ENCODE measurements at regions not wholly inside any gene's neighbourhood (a gene's known extent, or its start where the extent isn't known, plus 50 kb on each side); places are given as distances from the start of the nearest gene placed in this dataset.

DNA sequence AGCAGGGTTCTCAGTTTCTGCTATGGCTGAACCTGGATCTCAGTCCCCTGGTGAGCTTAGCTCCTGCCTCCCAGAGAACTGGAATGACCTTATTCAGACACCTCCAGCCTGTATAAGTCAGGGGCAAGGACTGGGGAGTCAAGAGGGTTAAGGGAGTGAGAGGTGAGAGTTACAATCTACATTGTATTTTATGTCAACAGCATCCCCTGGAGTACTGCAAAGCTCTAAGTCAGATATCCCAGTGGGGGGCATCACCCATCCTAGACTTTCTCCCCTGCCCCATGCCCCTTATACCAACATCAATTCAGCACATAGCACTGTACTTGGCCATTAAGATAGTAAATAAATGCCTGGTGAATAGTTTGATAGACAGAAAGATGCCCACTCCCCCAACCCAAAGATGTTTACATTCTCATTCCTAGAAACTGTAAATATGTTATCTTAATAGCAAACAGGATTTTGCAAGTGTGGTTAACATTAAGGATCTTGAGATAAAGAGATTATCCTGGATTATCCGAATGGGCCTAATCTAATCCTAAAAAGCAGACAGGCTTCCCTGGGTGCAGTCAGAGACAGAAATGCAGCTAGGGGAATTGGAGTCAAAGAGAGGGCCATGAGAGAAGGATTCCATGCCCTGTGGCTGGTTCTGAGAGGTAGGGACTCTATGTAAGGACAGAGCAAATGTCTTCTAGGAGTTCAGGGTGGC is 132.3 kb upstream of the RASGRP1 start:
- no peaks in the 10 kb centered on the region for H3K9me3 ChIP-seq (ENCODE audit: low read length)
- no peak overlapping the region for H3K27ac ChIP-seq (ENCODE audit: low read length)
- H4K20me1 ChIP-seq (ENCODE audit: insufficient read depth) = no peaks in the 10 kb centered on the region
- H2AFZ ChIP-seq (ENCODE audit: low read depth, low read length) = no peak overlapping the region
- TF ChIP-seq SMC3 (conservative IDR thresholded peaks at IDR 0.05; ENCODE audit: poor library complexity) = no peak
- no peak overlapping the region for H3K4me3 ChIP-seq (ENCODE audit: low read length)
- H3K27me3 ChIP-seq (ENCODE audit: insufficient read depth, low read depth, low read length) = no peaks in the 10 kb centered on the region
- no peak overlapping the region for H3K4me2 ChIP-seq (ENCODE audit: low read length)
- H3K36me3 ChIP-seq (ENCODE audit: insufficient read depth, low read length) = no peaks in the 10 kb centered on the region
- H3F3A ChIP-seq (ENCODE audit: insufficient read depth, low read length, poor library complexity, severe bottlenecking) = no peaks in the 10 kb centered on the region
- H3K9ac ChIP-seq (ENCODE audit: low read length) = no peak overlapping the region
- H3K9me2 ChIP-seq (ENCODE audit: insufficient read depth, low read length) = no peaks in the 10 kb centered on the region
- no peaks in the 10 kb centered on the region for H3K79me2 ChIP-seq (replicated peaks; ENCODE audit: insufficient read depth, low read length)

- Histone ChIP-seq H3K4me2 (ENCODE audit: low read length) (no peak overlapping the region), H3K27me3 (ENCODE audit: insufficient read depth, low read depth, low read length) (no peaks in the 10 kb centered on the region), H3F3A (ENCODE audit: insufficient read depth, low read length, poor library complexity, severe bottlenecking) (no peaks in the 10 kb centered on the region), H3K9me2 (ENCODE audit: insufficient read depth, low read length) (no peaks in the 10 kb centered on the region), H3K4me3 (ENCODE audit: low read length) (no peak overlapping the region), H3K9me3 (ENCODE audit: low read length) (no peaks in the 10 kb centered on the region), H2AFZ (ENCODE audit: low read depth, low read length) (no peak overlapping the region), H3K9ac (ENCODE audit: low read length) (no peak overlapping the region), H3K27ac (ENCODE audit: low read length) (no peak overlapping the region), H4K20me1 (ENCODE audit: insufficient read depth) (no peaks in the 10 kb centered on the region), H3K79me2 (replicated peaks; ENCODE audit: insufficient read depth, low read length) (no peaks in the 10 kb centered on the region), H3K36me3 (ENCODE audit: insufficient read depth, low read length) (no peaks in the 10 kb centered on the region)
- no peak for TF ChIP-seq POLR2AphosphoS5 (IDR thresholded peaks at IDR 0.05)
- TF ChIP-seq, protein P1, sequence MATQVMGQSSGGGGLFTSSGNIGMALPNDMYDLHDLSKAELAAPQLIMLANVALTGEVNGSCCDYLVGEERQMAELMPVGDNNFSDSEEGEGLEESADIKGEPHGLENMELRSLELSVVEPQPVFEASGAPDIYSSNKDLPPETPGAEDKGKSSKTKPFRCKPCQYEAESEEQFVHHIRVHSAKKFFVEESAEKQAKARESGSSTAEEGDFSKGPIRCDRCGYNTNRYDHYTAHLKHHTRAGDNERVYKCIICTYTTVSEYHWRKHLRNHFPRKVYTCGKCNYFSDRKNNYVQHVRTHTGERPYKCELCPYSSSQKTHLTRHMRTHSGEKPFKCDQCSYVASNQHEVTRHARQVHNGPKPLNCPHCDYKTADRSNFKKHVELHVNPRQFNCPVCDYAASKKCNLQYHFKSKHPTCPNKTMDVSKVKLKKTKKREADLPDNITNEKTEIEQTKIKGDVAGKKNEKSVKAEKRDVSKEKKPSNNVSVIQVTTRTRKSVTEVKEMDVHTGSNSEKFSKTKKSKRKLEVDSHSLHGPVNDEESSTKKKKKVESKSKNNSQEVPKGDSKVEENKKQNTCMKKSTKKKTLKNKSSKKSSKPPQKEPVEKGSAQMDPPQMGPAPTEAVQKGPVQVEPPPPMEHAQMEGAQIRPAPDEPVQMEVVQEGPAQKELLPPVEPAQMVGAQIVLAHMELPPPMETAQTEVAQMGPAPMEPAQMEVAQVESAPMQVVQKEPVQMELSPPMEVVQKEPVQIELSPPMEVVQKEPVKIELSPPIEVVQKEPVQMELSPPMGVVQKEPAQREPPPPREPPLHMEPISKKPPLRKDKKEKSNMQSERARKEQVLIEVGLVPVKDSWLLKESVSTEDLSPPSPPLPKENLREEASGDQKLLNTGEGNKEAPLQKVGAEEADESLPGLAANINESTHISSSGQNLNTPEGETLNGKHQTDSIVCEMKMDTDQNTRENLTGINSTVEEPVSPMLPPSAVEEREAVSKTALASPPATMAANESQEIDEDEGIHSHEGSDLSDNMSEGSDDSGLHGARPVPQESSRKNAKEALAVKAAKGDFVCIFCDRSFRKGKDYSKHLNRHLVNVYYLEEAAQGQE (IDR thresholded peaks at IDR 0.05; ENCODE audit: borderline replicate concordance) = no peak
- TF ChIP-seq CTCF (IDR thresholded peaks at IDR 0.05; ENCODE audit: poor library complexity, severe bottlenecking) = no peak
- no peak for TF ChIP-seq SMC3 (conservative IDR thresholded peaks at IDR 0.05; ENCODE audit: poor library complexity)
- no peak for TF ChIP-seq EP300 (conservative IDR thresholded peaks at IDR 0.05; ENCODE audit: poor library complexity, severe bottlenecking)
- no peak for TF ChIP-seq MXI1 (conservative IDR thresholded peaks at IDR 0.05; ENCODE audit: poor library complexity, severe bottlenecking)
These were observed 133.6 kb upstream of the RASGRP1 start for GRCh38 chr15:38698254-38698653.

GRCh38 chr15:38699633-38700230 is 135.1 kb upstream of the RASGRP1 start:
- Histone ChIP-seq H3K79me2 (replicated peaks; ENCODE audit: insufficient read depth, low read length) (no peaks in the 10 kb centered on the region), H3K27ac (ENCODE audit: low read length) (no peak overlapping the region), H3F3A (ENCODE audit: insufficient read depth, low read length, poor library complexity, severe bottlenecking) (no peaks in the 10 kb centered on the region), H3K36me3 (ENCODE audit: insufficient read depth, low read length) (no peaks in the 10 kb centered on the region), H3K4me2 (ENCODE audit: low read length) (no peak overlapping the region), H3K27me3 (ENCODE audit: insufficient read depth, low read depth, low read length) (no peaks in the 10 kb centered on the region), H2AFZ (ENCODE audit: low read depth, low read length) (no peak overlapping the region), H4K20me1 (ENCODE audit: insufficient read depth) (no peaks in the 10 kb centered on the region), H3K9me3 (ENCODE audit: low read length) (no peaks in the 10 kb centered on the region), H3K9me2 (ENCODE audit: insufficient read depth, low read length) (no peaks in the 10 kb centered on the region), H3K9ac (ENCODE audit: low read length) (no peak overlapping the region), H3K4me3 (ENCODE audit: low read length) (no peak overlapping the region)
- TF ChIP-seq SMC3 (conservative IDR thresholded peaks at IDR 0.05; ENCODE audit: poor library complexity) (peak; percentile 72), TAF1 (IDR thresholded peaks at IDR 0.05; ENCODE audit: low read depth) (no peak), EZH2 (IDR thresholded peaks at IDR 0.05; ENCODE audit: borderline replicate concordance, insufficient read depth, low read length, poor library complexity, severe bottlenecking) (no peak), MXI1 (conservative IDR thresholded peaks at IDR 0.05; ENCODE audit: poor library complexity, severe bottlenecking) (no peak), CTCF (IDR thresholded peaks at IDR 0.05; ENCODE audit: poor library complexity, severe bottlenecking) (peak; percentile 72), EP300 (conservative IDR thresholded peaks at IDR 0.05; ENCODE audit: poor library complexity, severe bottlenecking) (no peak), RAD21 (conservative IDR thresholded peaks at IDR 0.05) (peak; percentile 63), POLR2AphosphoS5 (IDR thresholded peaks at IDR 0.05) (no peak)
- TF ChIP-seq, protein P1 (IDR thresholded peaks at IDR 0.05; ENCODE audit: borderline replicate concordance) = no peak
